Spleen (tissue), 11 donors: ENCODE measurements at regions not wholly inside any gene's neighbourhood (a gene's known extent, or its start where the extent isn't known, plus 50 kb on each side); places are given as distances from the start of the nearest gene placed in this dataset.
"Not testable (repeated sequence)": the region's sequence is repeated elsewhere in the genome, so short reads cannot be mapped to it uniquely, and the experiment has no call there.

Experiments
- DNase-seq: peaks from one replicate; pipeline ENCODE4 v3.0.0-alpha.2; 2020
- H3K27ac ChIP-seq, 8 donors: fragments of 200-600 bp; sonication (generic) in 7 of 8; 1 replicate in 4 of 8; 2 replicates in 4 of 8; pipeline versions ENCODE4 v1.5.0 to v1.8.0; 2016 to 2021; ENCODE audit warnings: inconsistent platforms in 4 of 8, mild to moderate bottlenecking in 4 of 8, moderate library complexity in 1 of 8
- H3K27me3 ChIP-seq, 7 donors: fragments of 200-600 bp; sonication (generic) in 6 of 7; replicated peaks in 1 of 7; 1 replicate in 4 of 7; 2 replicates in 3 of 7; pipeline versions ENCODE4 v1.5.0 to v1.8.0; 2016 to 2021; ENCODE audit warnings: inconsistent platforms in 3 of 7, mild to moderate bottlenecking in 1 of 7
- H3K36me3 ChIP-seq, 6 donors: fragments of 200-600 bp; sonication (generic) in 5 of 6; 1 replicate in 4 of 6; 2 replicates in 2 of 6; pipeline versions ENCODE4 v1.5.0 to v1.8.0; 2016 to 2021; ENCODE audit warnings: inconsistent platforms in 2 of 6
- H3K4me1 ChIP-seq, 6 donors: fragments of 200-600 bp; sonication (generic) in 5 of 6; 1 replicate in 3 of 6; 2 replicates in 3 of 6; pipeline versions ENCODE4 v1.5.0 to v1.8.0; 2016 to 2021; ENCODE audit warnings: inconsistent platforms in 3 of 6
- H3K4me3 ChIP-seq, 8 donors: fragments of 200-600 bp; sonication (generic) in 7 of 8; 1 replicate in 4 of 8; 2 replicates in 4 of 8; pipeline versions ENCODE4 v1.5.0 to v1.8.0; 2016 to 2021; ENCODE audit warnings: inconsistent platforms in 4 of 8, mild to moderate bottlenecking in 4 of 8, moderate library complexity in 2 of 8
- H3K9me3 ChIP-seq, 8 donors: fragments of 200-600 bp; sonication (generic) in 7 of 8; 1 replicate in 4 of 8; 2 replicates in 4 of 8; pipeline versions ENCODE4 v1.5.0 to v1.8.0; 2016 to 2021; ENCODE audit warnings: inconsistent platforms in 4 of 8
- CTCF ChIP-seq, 11 experiments: fragments of 200-600 bp in 7 of 11; fragments of 450-650 bp in 4 of 11; sonication (generic) in 4 of 11; IDR thresholded peaks in 8 of 11; conservative IDR thresholded peaks in 3 of 11; 1 replicate in 7 of 11; 2 replicates in 4 of 11; pipeline versions ENCODE4 v1.4.0 to v1.8.0; 2016 to 2021; ENCODE audit warnings: antibody characterized with exemption in 11 of 11, inconsistent platforms in 4 of 11, mild to moderate bottlenecking in 1 of 11
- POLR2A ChIP-seq, 3 donors: fragments of 450-650 bp; IDR thresholded peaks; one replicate each; pipeline ENCODE4 v1.5.1; 2017; ENCODE audit warnings: antibody characterized with exemption in 3 of 3, mild to moderate bottlenecking in 1 of 3
- POLR2AphosphoS5 ChIP-seq, 3 donors: sonication (generic); formaldehyde crosslinking; IDR thresholded peaks; one replicate each; pipeline ENCODE4 v1.5.1; 2017; ENCODE audit warnings: antibody characterized with exemption in 3 of 3
- WGBS, 5 donors: extraction: QIAGEN DNeasy Blood & Tissue Kit in 3 of 5; methylation state at CpG; one replicate each; pipeline versions ENCODE4 v1.1.5 to v1.1.7; 2013 to 2018; 5-methylcytosine and 5-hydroxymethylcytosine counted together
- intact Hi-C: fragments of 100-400 bp; cut with DNase I; formaldehyde crosslinking; loops from one replicate; pipeline ENCODE4 v1.15.0; 2023; ENCODE audit warnings: low total_unique reads
- donor health status: healthy with polysubstance abuse.
- donor health status: DM: no; HTN: no; CAD: no; lungs with moderate emphysema.
- donor health status: DM: no; HTN: no; CAD: no.
- donor health status: Bipolar disorder and iron deficiency.
- donor health status: healthy.
- donor health status: DM: no; HTN: no; CAD: no.
- donor health status: DM: yes; HTN: yes; CAD: no.

- WGBS, 5 donors: 39 to 65% (median 61%) methylated on average over 3 of the region's 3 CpGs
- TF ChIP-seq POLR2AphosphoS5 (IDR thresholded peaks at IDR 0.05) (no peak), POLR2A (IDR thresholded peaks at IDR 0.05) (no peak), CTCF (IDR thresholded peaks at IDR 0.05 in 8 of 11, conservative IDR thresholded peaks at IDR 0.05 in 3 of 11) (no peak)
- H3K9me3 ChIP-seq: peaks cover 0 to 5% (median 0%) of the 10 kb centered on the region in 8 donors
- H3K27ac ChIP-seq: no peak overlapping the region
- H3K4me3 ChIP-seq: no peak overlapping the region
- H3K4me1 ChIP-seq: peaks cover 0 to 13% (median 0%) of the 10 kb centered on the region in 6 donors
- no peak for DNase-seq
- H3K27me3 ChIP-seq: no peaks in the 10 kb centered on the region
- no peaks in the 10 kb centered on the region for H3K36me3 ChIP-seq
- intact Hi-C loops: no loop called here
Observed at GRCh38 chr11:12603143-12604088, 70.8 kb upstream of the TEAD1 start.

DNA sequence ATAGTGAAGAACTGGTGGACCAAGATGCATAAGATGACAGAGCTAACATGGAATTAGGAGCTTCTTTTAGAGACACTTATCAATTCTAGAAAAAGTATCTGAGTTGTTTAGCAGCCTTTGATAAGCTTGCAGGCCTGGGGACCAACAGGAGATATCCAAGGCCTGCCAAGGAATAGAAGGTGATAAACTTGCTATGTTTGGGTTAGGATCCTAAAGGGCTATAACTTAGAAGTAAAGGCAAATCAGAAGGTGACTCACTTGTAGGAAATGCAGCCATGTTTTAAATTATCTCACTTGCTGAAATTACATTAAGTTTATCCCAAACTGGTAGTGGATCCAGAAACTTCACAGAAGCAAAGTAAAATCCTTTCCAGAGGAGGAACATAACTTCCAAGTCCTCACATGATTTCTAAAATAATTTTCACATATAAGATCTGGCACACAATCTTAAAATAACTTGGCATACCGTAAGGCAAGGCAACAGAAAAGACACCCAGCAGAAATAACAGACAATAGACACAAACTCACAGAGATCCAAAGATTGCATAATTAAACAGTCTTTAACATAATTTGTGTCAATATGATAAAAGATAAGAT lies 69.6 kb upstream of the TEAD1 start:
- H3K4me3 ChIP-seq: no peak overlapping the region
- H3K9me3 ChIP-seq: peaks cover 0 to 12% (median under 1%) of the 10 kb centered on the region in 8 donors
- no peak for TF ChIP-seq CTCF (IDR thresholded peaks at IDR 0.05 in 8 of 11, conservative IDR thresholded peaks at IDR 0.05 in 3 of 11)
- peaks cover 0 to under 1% (median 0%) of the 10 kb centered on the region in 6 donors for H3K4me1 ChIP-seq
- H3K27me3 ChIP-seq: no peaks in the 10 kb centered on the region
- intact Hi-C loops: no loop called here
- H3K36me3 ChIP-seq: no peaks in the 10 kb centered on the region
- WGBS, 5 donors: 80 to 100% (median 87%) methylated on average over 1 of the region's 1 CpG
- H3K27ac ChIP-seq: no peak overlapping the region
- no peak for DNase-seq

- 60 to 80% (median 72%) methylated on average over 2 of the region's 2 CpGs for WGBS, 5 donors
- Histone ChIP-seq H3K9me3 (peaks cover 0 to 32% (median 18%) of the 10 kb centered on the region in 8 donors), H3K36me3 (no peaks in the 10 kb centered on the region), H3K27ac (no peak overlapping the region), H3K27me3 (no peaks in the 10 kb centered on the region), H3K4me1 (no peaks in the 10 kb centered on the region), H3K4me3 (no peak overlapping the region)
- intact Hi-C loops: no loop called here
- TF ChIP-seq CTCF (IDR thresholded peaks at IDR 0.05 in 8 of 11, conservative IDR thresholded peaks at IDR 0.05 in 3 of 11): no peak
- no peak for TF ChIP-seq POLR2AphosphoS5 (IDR thresholded peaks at IDR 0.05)
- no peak for TF ChIP-seq POLR2A (IDR thresholded peaks at IDR 0.05)
- no peak for DNase-seq
Observed at GRCh38 chr11:12606597-12606996, 67.6 kb upstream of the TEAD1 start.

DNA sequence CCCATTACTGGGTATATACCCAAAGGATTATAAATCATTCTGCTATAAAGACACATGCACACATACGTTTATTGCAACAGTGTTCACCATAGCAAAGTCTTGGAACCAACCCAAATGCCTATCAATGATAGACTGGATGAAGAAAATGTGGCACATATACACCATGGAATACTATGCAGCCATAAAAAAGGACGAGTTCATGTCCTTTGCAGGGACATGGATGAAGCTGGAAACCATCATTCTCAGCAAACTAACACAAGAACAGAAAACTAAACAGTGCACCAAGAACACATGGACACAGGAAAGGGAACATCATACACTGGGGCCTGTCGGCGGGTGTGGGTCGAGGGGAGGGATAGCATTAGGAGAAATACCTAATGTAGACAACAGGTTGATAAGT lies 65.5 kb upstream of the TEAD1 start:
- H3K4me1 ChIP-seq, H3K27me3 ChIP-seq, H3K4me3 ChIP-seq, intact Hi-C loops, DNase-seq, H3K36me3 ChIP-seq, H3K27ac ChIP-seq: not testable (repeated sequence)
- WGBS, 5 donors: 64 to 94% (median 83%) methylated on average over 4 to 5 of the region's 5 CpGs
- peaks cover 5 to 50% (median 29%) of the 10 kb centered on the region in 8 donors for H3K9me3 ChIP-seq
